ENCODE measurements at regions not wholly inside any gene's neighbourhood (a gene's known extent, or its start where the extent isn't known, plus 50 kb on each side); places are given as distances from the start of the nearest gene placed in this dataset.

- H3K4me1 ChIP-seq (ENCODE audit: insufficient read depth, low read length): no peaks in the 10 kb centered on the region
Measured at GRCh38 chr2:226471987-226472470, 327.6 kb downstream of the IRS1 start.

GRCh38 chr2:226467633-226468032, 332.0 kb downstream of the IRS1 start:
- no peak for ATAC-seq (ENCODE audit: insufficient read depth, low read depth)
- no peak overlapping the region for H2AFZ ChIP-seq (ENCODE audit: low read depth, low read length)
- H3K9me3 ChIP-seq (ENCODE audit: insufficient read depth, low read length, severe bottlenecking): no peaks in the 10 kb centered on the region
- no peak overlapping the region for H3K4me2 ChIP-seq (ENCODE audit: insufficient read depth, low read length)
- H4K20me1 ChIP-seq (ENCODE audit: insufficient read depth, low read length): no peaks in the 10 kb centered on the region
- no peak for DNase-seq
- H3K4me1 ChIP-seq (ENCODE audit: insufficient read depth, low read length): no peaks in the 10 kb centered on the region
- no peak overlapping the region for H3K9ac ChIP-seq (ENCODE audit: low read depth, low read length)
- no peaks in the 10 kb centered on the region for H3K79me2 ChIP-seq (ENCODE audit: insufficient read depth, low read length)
- H3K4me3 ChIP-seq (ENCODE audit: low read depth in 1 of 2, low read length in 2 of 2): no peak overlapping the region
- TF ChIP-seq EZH2 (IDR thresholded peaks at IDR 0.05; ENCODE audit: borderline replicate concordance, low read depth, low read length, severe bottlenecking) (no peak), CTCF (IDR thresholded peaks at IDR 0.05; ENCODE audit: borderline replicate concordance, extremely low read depth, low read length, poor library complexity, severe bottlenecking) (no peak)
- no peak overlapping the region for H3K27ac ChIP-seq (ENCODE audit: low read length)
- no peaks in the 10 kb centered on the region for H3K27me3 ChIP-seq (ENCODE audit: insufficient read depth, low read length, poor library complexity)
- H3K36me3 ChIP-seq (ENCODE audit: insufficient read depth, low read length): no peaks in the 10 kb centered on the region

More at GRCh38 chr2:226471987-226472470, 327.6 kb downstream of the IRS1 start:
- DNase-seq (no peak), ATAC-seq (ENCODE audit: insufficient read depth, low read depth) (no peak)
- Histone ChIP-seq H3K9me3 (ENCODE audit: insufficient read depth, low read length, severe bottlenecking) (no peaks in the 10 kb centered on the region), H3K79me2 (ENCODE audit: insufficient read depth, low read length) (no peaks in the 10 kb centered on the region), H2AFZ (ENCODE audit: low read depth, low read length) (no peak overlapping the region), H3K36me3 (ENCODE audit: insufficient read depth, low read length) (no peaks in the 10 kb centered on the region), H3K9ac (ENCODE audit: low read depth, low read length) (no peak overlapping the region), H4K20me1 (ENCODE audit: insufficient read depth, low read length) (no peaks in the 10 kb centered on the region), H3K27me3 (ENCODE audit: insufficient read depth, low read length, poor library complexity) (no peaks in the 10 kb centered on the region), H3K27ac (ENCODE audit: low read length) (no peak overlapping the region), H3K4me3 (ENCODE audit: low read depth in 1 of 2, low read length in 2 of 2) (no peak overlapping the region), H3K4me2 (ENCODE audit: insufficient read depth, low read length) (no peak overlapping the region)
- no peak for TF ChIP-seq CTCF (IDR thresholded peaks at IDR 0.05; ENCODE audit: borderline replicate concordance, extremely low read depth, low read length, poor library complexity, severe bottlenecking)
- no peak for TF ChIP-seq EZH2 (IDR thresholded peaks at IDR 0.05; ENCODE audit: borderline replicate concordance, low read depth, low read length, severe bottlenecking)

GRCh38 chr2:226467221-226467620, 332.4 kb downstream of the IRS1 start:
- no peak for ATAC-seq (ENCODE audit: insufficient read depth, low read depth)
- Histone ChIP-seq H3K79me2 (ENCODE audit: insufficient read depth, low read length) (no peaks in the 10 kb centered on the region), H3K9me3 (ENCODE audit: insufficient read depth, low read length, severe bottlenecking) (no peaks in the 10 kb centered on the region), H4K20me1 (ENCODE audit: insufficient read depth, low read length) (no peaks in the 10 kb centered on the region), H3K4me3 (ENCODE audit: low read depth in 1 of 2, low read length in 2 of 2) (no peak overlapping the region), H3K4me2 (ENCODE audit: insufficient read depth, low read length) (no peak overlapping the region), H3K4me1 (ENCODE audit: insufficient read depth, low read length) (no peaks in the 10 kb centered on the region), H3K27me3 (ENCODE audit: insufficient read depth, low read length, poor library complexity) (no peaks in the 10 kb centered on the region), H3K36me3 (ENCODE audit: insufficient read depth, low read length) (no peaks in the 10 kb centered on the region), H3K9ac (ENCODE audit: low read depth, low read length) (no peak overlapping the region), H2AFZ (ENCODE audit: low read depth, low read length) (no peak overlapping the region), H3K27ac (ENCODE audit: low read length) (no peak overlapping the region)
- no peak for TF ChIP-seq CTCF (IDR thresholded peaks at IDR 0.05; ENCODE audit: borderline replicate concordance, extremely low read depth, low read length, poor library complexity, severe bottlenecking)
- TF ChIP-seq EZH2 (IDR thresholded peaks at IDR 0.05; ENCODE audit: borderline replicate concordance, low read depth, low read length, severe bottlenecking): no peak
- no peak for DNase-seq

- no peak overlapping the region for H3K27ac ChIP-seq (ENCODE audit: low read length)
- no peaks in the 10 kb centered on the region for H3K36me3 ChIP-seq (ENCODE audit: insufficient read depth, low read length)
- DNase-seq: no peak
- no peak overlapping the region for H3K4me2 ChIP-seq (ENCODE audit: insufficient read depth, low read length)
- H4K20me1 ChIP-seq (ENCODE audit: insufficient read depth, low read length): no peaks in the 10 kb centered on the region
- TF ChIP-seq CTCF (IDR thresholded peaks at IDR 0.05; ENCODE audit: borderline replicate concordance, extremely low read depth, low read length, poor library complexity, severe bottlenecking): no peak
- no peak for TF ChIP-seq EZH2 (IDR thresholded peaks at IDR 0.05; ENCODE audit: borderline replicate concordance, low read depth, low read length, severe bottlenecking)
- H3K27me3 ChIP-seq (ENCODE audit: insufficient read depth, low read length, poor library complexity): no peaks in the 10 kb centered on the region
- H3K4me1 ChIP-seq (ENCODE audit: insufficient read depth, low read length): no peaks in the 10 kb centered on the region
- no peak overlapping the region for H2AFZ ChIP-seq (ENCODE audit: low read depth, low read length)
- no peak for ATAC-seq (ENCODE audit: insufficient read depth, low read depth)
- H3K79me2 ChIP-seq (ENCODE audit: insufficient read depth, low read length): no peaks in the 10 kb centered on the region
- no peak overlapping the region for H3K4me3 ChIP-seq (ENCODE audit: low read depth in 1 of 2, low read length in 2 of 2)
- no peak overlapping the region for H3K9ac ChIP-seq (ENCODE audit: low read depth, low read length)
- H3K9me3 ChIP-seq (ENCODE audit: insufficient read depth, low read length, severe bottlenecking): no peaks in the 10 kb centered on the region
Measured at GRCh38 chr2:226466589-226466988, 333.0 kb downstream of the IRS1 start.
